ENCODE measurements at regions not wholly inside any gene's neighbourhood (a gene's known extent, or its start where the extent isn't known, plus 50 kb on each side); places are given as distances from the start of the nearest gene placed in this dataset.

DNA sequence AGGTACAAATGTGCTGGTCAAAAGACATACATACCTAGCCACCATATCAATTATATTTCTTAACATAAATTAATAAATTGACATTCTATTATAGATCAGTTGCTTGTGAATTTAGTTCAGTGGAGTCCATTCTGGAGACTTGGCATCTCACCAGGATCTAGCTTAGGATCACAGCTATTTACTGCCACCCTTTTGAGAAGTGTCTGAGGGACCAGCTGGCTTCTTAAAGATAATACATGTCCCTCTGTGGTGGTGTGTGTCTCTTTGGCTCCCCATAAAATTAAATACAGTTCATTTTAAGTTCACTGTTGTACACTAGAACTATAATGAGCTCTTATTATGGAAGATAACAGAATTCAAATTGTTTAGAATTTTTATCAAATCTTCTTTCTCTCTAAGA is 290.7 kb downstream of the PRELID2 start:
- no peak for DNase-seq
- Histone ChIP-seq H3K4me1 (peaks cover 22% of the 10 kb centered on the region), H3K4me3 (ENCODE audit: low read depth, low read length) (no peak overlapping the region), H3K27me3 (replicated peaks; ENCODE audit: control insufficient read depth, insufficient read depth, low read length) (no peaks in the 10 kb centered on the region), H3K36me3 (ENCODE audit: control insufficient read depth, insufficient read depth, low read length) (no peaks in the 10 kb centered on the region), H3K9me3 (no peaks in the 10 kb centered on the region)
- Mint-ChIP-seq H3K27ac (ENCODE audit: unreplicated experiment) (no peak overlapping the region), H3K4me3 (ENCODE audit: unreplicated experiment) (no peak overlapping the region), H3K27me3 (ENCODE audit: insufficient read depth, unreplicated experiment) (no peaks in the 10 kb centered on the region), H3K9me3 (ENCODE audit: unreplicated experiment) (no peaks in the 10 kb centered on the region), H3K4me1 (ENCODE audit: low read depth, unreplicated experiment) (peaks cover 14% of the 10 kb centered on the region), H3K36me3 (ENCODE audit: insufficient read depth, unreplicated experiment) (no peaks in the 10 kb centered on the region)
- intact Hi-C loops (cut with micrococcal nuclease; ENCODE audit: unreplicated experiment) = no loop called here
- POLR2A ChIA-PET = no interaction called here
- TF ChIP-seq, protein P1, sequence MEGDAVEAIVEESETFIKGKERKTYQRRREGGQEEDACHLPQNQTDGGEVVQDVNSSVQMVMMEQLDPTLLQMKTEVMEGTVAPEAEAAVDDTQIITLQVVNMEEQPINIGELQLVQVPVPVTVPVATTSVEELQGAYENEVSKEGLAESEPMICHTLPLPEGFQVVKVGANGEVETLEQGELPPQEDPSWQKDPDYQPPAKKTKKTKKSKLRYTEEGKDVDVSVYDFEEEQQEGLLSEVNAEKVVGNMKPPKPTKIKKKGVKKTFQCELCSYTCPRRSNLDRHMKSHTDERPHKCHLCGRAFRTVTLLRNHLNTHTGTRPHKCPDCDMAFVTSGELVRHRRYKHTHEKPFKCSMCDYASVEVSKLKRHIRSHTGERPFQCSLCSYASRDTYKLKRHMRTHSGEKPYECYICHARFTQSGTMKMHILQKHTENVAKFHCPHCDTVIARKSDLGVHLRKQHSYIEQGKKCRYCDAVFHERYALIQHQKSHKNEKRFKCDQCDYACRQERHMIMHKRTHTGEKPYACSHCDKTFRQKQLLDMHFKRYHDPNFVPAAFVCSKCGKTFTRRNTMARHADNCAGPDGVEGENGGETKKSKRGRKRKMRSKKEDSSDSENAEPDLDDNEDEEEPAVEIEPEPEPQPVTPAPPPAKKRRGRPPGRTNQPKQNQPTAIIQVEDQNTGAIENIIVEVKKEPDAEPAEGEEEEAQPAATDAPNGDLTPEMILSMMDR (IDR thresholded peaks at IDR 0.05; ENCODE audit: insufficient read depth in 1 of 2, low read depth in 1 of 2, low read length in 1 of 2, severe bottlenecking in 1 of 2, unreplicated experiment in 1 of 2) = no peak
- CTCF ChIA-PET = interaction anchor here (0.5 kb wide), 1 partner anchor 268 kb away, joined by 4 read pairs; no protein-coding TSS in a partner anchor
- no TSS peak for BruUV-seq (replicated peaks)

DNA sequence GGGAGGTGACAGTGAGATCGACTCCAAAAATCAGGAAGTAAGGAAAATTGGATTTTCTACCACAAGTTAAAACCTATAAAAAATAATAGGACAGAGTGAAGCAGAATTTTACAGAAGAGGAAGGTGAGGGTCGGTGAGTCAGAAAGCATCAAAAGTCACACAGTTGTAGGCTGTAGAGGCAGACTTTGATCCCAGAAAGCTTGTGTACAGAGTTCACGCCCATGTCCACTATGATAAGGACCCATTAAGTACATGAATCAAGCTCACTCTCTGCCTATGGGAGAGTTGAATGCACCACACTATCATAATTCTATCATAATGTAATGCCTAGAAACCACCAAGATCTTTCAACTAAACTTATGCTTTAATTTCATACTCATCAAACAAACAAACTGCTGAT is 291.2 kb downstream of the PRELID2 start:
- Histone ChIP-seq H3K4me1 (peaks cover 22% of the 10 kb centered on the region), H3K27me3 (replicated peaks; ENCODE audit: control insufficient read depth, insufficient read depth, low read length) (no peaks in the 10 kb centered on the region), H3K36me3 (ENCODE audit: control insufficient read depth, insufficient read depth, low read length) (no peaks in the 10 kb centered on the region), H3K9me3 (no peaks in the 10 kb centered on the region), H3K4me3 (ENCODE audit: low read depth, low read length) (no peak overlapping the region)
- H3K36me3 Mint-ChIP-seq (ENCODE audit: insufficient read depth, unreplicated experiment) = no peaks in the 10 kb centered on the region
- H3K9me3 Mint-ChIP-seq (ENCODE audit: unreplicated experiment) = no peaks in the 10 kb centered on the region
- no TSS peak for BruUV-seq (replicated peaks)
- H3K4me1 Mint-ChIP-seq (ENCODE audit: low read depth, unreplicated experiment) = peaks cover 14% of the 10 kb centered on the region
- intact Hi-C loops (cut with micrococcal nuclease; ENCODE audit: unreplicated experiment) = no loop called here
- peak overlapping the region; percentile 10 for H3K27ac Mint-ChIP-seq (ENCODE audit: unreplicated experiment)
- DNase-seq = peak; percentile 16 to 42
- CTCF ChIA-PET = interaction anchor here (0.5 kb wide), 1 partner anchor 268 kb away, joined by 4 read pairs; no protein-coding TSS in a partner anchor
- H3K4me3 Mint-ChIP-seq (ENCODE audit: unreplicated experiment) = peak overlapping the region; percentile 3
- TF ChIP-seq, protein P1 (IDR thresholded peaks at IDR 0.05; ENCODE audit: insufficient read depth in 1 of 2, low read depth in 1 of 2, low read length in 1 of 2, severe bottlenecking in 1 of 2, unreplicated experiment in 1 of 2) = no peak
- no peaks in the 10 kb centered on the region for H3K27me3 Mint-ChIP-seq (ENCODE audit: insufficient read depth, unreplicated experiment)
- POLR2A ChIA-PET = no interaction called here

DNA sequence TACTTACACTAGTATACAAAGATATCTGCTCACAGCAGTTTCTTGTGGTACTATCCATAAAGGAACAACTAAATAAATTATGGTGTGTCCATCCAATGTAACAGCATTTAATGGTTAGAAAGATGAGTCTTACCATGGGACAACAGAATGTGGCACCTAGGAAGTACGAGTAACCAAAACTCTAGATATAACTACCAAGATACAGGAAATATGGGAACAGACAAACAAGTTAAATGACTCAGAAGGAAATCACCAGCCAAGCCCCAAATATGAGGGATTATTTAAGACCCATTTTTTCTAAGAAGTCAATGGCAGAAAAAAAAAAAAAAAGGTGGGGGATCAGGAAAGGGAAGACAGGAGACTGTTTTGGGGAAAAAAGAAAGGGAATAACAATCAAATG is 294.8 kb downstream of the PRELID2 start:
- BruUV-seq (replicated peaks) = no TSS peak
- H3K4me3 Mint-ChIP-seq (ENCODE audit: unreplicated experiment) = no peak overlapping the region

More for the DNA sequence above, 294.8 kb downstream of the PRELID2 start:
- Histone ChIP-seq H3K4me1 (peaks cover 22% of the 10 kb centered on the region), H3K9me3 (no peaks in the 10 kb centered on the region), H3K27me3 (replicated peaks; ENCODE audit: control insufficient read depth, insufficient read depth, low read length) (no peaks in the 10 kb centered on the region), H3K4me3 (ENCODE audit: low read depth, low read length) (no peak overlapping the region), H3K36me3 (ENCODE audit: control insufficient read depth, insufficient read depth, low read length) (no peaks in the 10 kb centered on the region)
- no peaks in the 10 kb centered on the region for H3K27me3 Mint-ChIP-seq (ENCODE audit: insufficient read depth, unreplicated experiment)
- no peaks in the 10 kb centered on the region for H3K9me3 Mint-ChIP-seq (ENCODE audit: unreplicated experiment)
- intact Hi-C loops (cut with micrococcal nuclease; ENCODE audit: unreplicated experiment) = no loop called here
- peaks cover 14% of the 10 kb centered on the region for H3K4me1 Mint-ChIP-seq (ENCODE audit: low read depth, unreplicated experiment)
- H3K27ac Mint-ChIP-seq (ENCODE audit: unreplicated experiment) = no peak overlapping the region
- H3K36me3 Mint-ChIP-seq (ENCODE audit: insufficient read depth, unreplicated experiment) = no peaks in the 10 kb centered on the region
- POLR2A ChIA-PET = no interaction called here
- CTCF ChIA-PET = no interaction called here
- TF ChIP-seq, protein P1 (IDR thresholded peaks at IDR 0.05; ENCODE audit: insufficient read depth in 1 of 2, low read depth in 1 of 2, low read length in 1 of 2, severe bottlenecking in 1 of 2, unreplicated experiment in 1 of 2) = no peak
- no peak for DNase-seq
